GM12892 (cell line): ENCODE measurements at regions not wholly inside any gene's neighbourhood (a gene's known extent, or its start where the extent isn't known, plus 50 kb on each side); places are given as distances from the start of the nearest gene placed in this dataset.

Experiments used
- POLR2A ChIP-seq: IDR thresholded peaks from 2 replicates; pipeline ENCODE4 v1.6.1; 2011; ENCODE audit warnings: low read depth, low read length, control low read depth
- POLR2AphosphoS5 ChIP-seq: IDR thresholded peaks from 2 replicates; pipeline ENCODE4 v1.6.1; 2011; ENCODE audit warnings: low read depth, low read length, control low read depth

DNA sequence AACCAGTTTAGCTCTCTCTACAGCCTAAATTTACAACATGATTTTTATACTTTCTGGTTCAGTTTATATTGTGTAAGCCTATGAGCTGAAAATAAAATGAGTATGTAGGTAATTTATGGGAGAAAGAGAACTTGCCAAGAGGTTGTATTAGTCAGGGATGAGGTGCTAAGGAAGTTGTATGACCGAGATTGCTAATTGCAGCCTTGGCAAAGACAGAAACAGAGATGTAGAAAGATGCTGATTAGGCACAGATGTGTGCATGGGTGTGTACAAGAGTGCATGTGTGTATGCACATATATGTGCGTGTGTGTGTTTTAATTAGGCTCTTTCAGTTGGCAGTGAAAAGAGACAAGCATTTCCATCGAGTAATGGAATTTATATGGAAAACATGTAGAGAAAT is 213.9 kb downstream of the FBXO15 start:
- TF ChIP-seq POLR2A (no peak), POLR2AphosphoS5 (no peak)
